ENCODE measurements at regions not wholly inside any gene's neighbourhood (a gene's known extent, or its start where the extent isn't known, plus 50 kb on each side); places are given as distances from the start of the nearest gene placed in this dataset.

GRCh38 chr16:7861891-7862582 lies 529.4 kb downstream of the RBFOX1 start:
- H3K4me1 Mint-ChIP-seq (ENCODE audit: low read depth, unreplicated experiment) = no peaks in the 10 kb centered on the region
- no peak overlapping the region for H3K4me3 Mint-ChIP-seq (ENCODE audit: unreplicated experiment)
- no peak for DNase-seq
- H3K4me3 ChIP-seq (ENCODE audit: low read depth, low read length) = no peak overlapping the region
- TF ChIP-seq CTCF (IDR thresholded peaks at IDR 0.05; ENCODE audit: insufficient read depth in 1 of 2, low read depth in 1 of 2, low read length in 1 of 2, severe bottlenecking in 1 of 2, unreplicated experiment in 1 of 2) = no peak
- no peaks in the 10 kb centered on the region for H3K36me3 Mint-ChIP-seq (ENCODE audit: insufficient read depth, unreplicated experiment)
- no peaks in the 10 kb centered on the region for H3K9me3 Mint-ChIP-seq (ENCODE audit: unreplicated experiment)
- no peaks in the 10 kb centered on the region for H3K4me1 ChIP-seq
- H3K27me3 ChIP-seq (replicated peaks; ENCODE audit: control insufficient read depth, insufficient read depth, low read length) = no peaks in the 10 kb centered on the region
- no peaks in the 10 kb centered on the region for H3K27me3 Mint-ChIP-seq (ENCODE audit: insufficient read depth, unreplicated experiment)
- no peaks in the 10 kb centered on the region for H3K9me3 ChIP-seq
- H3K27ac Mint-ChIP-seq (ENCODE audit: unreplicated experiment) = no peak overlapping the region
- intact Hi-C loops (cut with micrococcal nuclease; ENCODE audit: unreplicated experiment) = no loop called here
- ChIA-PET CTCF (no interaction called here), POLR2A (no interaction called here)
- no peaks in the 10 kb centered on the region for H3K36me3 ChIP-seq (ENCODE audit: control insufficient read depth, insufficient read depth, low read length)
- no TSS peak for BruUV-seq (replicated peaks)

GRCh38 chr16:7853197-7853596 lies 520.6 kb downstream of the RBFOX1 start:
- Mint-ChIP-seq H3K27ac (ENCODE audit: unreplicated experiment) (no peak overlapping the region), H3K36me3 (ENCODE audit: insufficient read depth, unreplicated experiment) (no peaks in the 10 kb centered on the region), H3K4me3 (ENCODE audit: unreplicated experiment) (no peak overlapping the region), H3K27me3 (ENCODE audit: insufficient read depth, unreplicated experiment) (peaks cover 11% of the 10 kb centered on the region), H3K4me1 (ENCODE audit: low read depth, unreplicated experiment) (no peaks in the 10 kb centered on the region), H3K9me3 (ENCODE audit: unreplicated experiment) (no peaks in the 10 kb centered on the region)
- intact Hi-C loops (cut with micrococcal nuclease; ENCODE audit: unreplicated experiment) = no loop called here
- no peak for TF ChIP-seq CTCF (IDR thresholded peaks at IDR 0.05; ENCODE audit: insufficient read depth in 1 of 2, low read depth in 1 of 2, low read length in 1 of 2, severe bottlenecking in 1 of 2, unreplicated experiment in 1 of 2)
- DNase-seq = no peak
- ChIA-PET CTCF (no interaction called here), POLR2A (no interaction called here)
- Histone ChIP-seq H3K9me3 (no peaks in the 10 kb centered on the region), H3K27me3 (replicated peaks; ENCODE audit: control insufficient read depth, insufficient read depth, low read length) (no peaks in the 10 kb centered on the region), H3K4me3 (ENCODE audit: low read depth, low read length) (no peak overlapping the region), H3K4me1 (no peaks in the 10 kb centered on the region), H3K36me3 (ENCODE audit: control insufficient read depth, insufficient read depth, low read length) (no peaks in the 10 kb centered on the region)
- no TSS peak for BruUV-seq (replicated peaks)

- no TSS peak for BruUV-seq (replicated peaks)
- H3K36me3 ChIP-seq (ENCODE audit: control insufficient read depth, insufficient read depth, low read length) = no peaks in the 10 kb centered on the region
- peaks cover 12% of the 10 kb centered on the region for H3K27me3 Mint-ChIP-seq (ENCODE audit: insufficient read depth, unreplicated experiment)
- no peaks in the 10 kb centered on the region for H3K36me3 Mint-ChIP-seq (ENCODE audit: insufficient read depth, unreplicated experiment)
- H3K4me3 Mint-ChIP-seq (ENCODE audit: unreplicated experiment) = no peak overlapping the region
- intact Hi-C loops (cut with micrococcal nuclease; ENCODE audit: unreplicated experiment) = no loop called here
- ChIA-PET POLR2A (no interaction called here), CTCF (no interaction called here)
- H3K4me1 Mint-ChIP-seq (ENCODE audit: low read depth, unreplicated experiment) = no peaks in the 10 kb centered on the region
- H3K9me3 Mint-ChIP-seq (ENCODE audit: unreplicated experiment) = no peaks in the 10 kb centered on the region
- DNase-seq = no peak
- H3K27ac Mint-ChIP-seq (ENCODE audit: unreplicated experiment) = no peak overlapping the region
- no peaks in the 10 kb centered on the region for H3K4me1 ChIP-seq
- H3K4me3 ChIP-seq (ENCODE audit: low read depth, low read length) = no peak overlapping the region
- H3K27me3 ChIP-seq (replicated peaks; ENCODE audit: control insufficient read depth, insufficient read depth, low read length) = no peaks in the 10 kb centered on the region
- no peak for TF ChIP-seq CTCF (IDR thresholded peaks at IDR 0.05; ENCODE audit: insufficient read depth in 1 of 2, low read depth in 1 of 2, low read length in 1 of 2, severe bottlenecking in 1 of 2, unreplicated experiment in 1 of 2)
- no peaks in the 10 kb centered on the region for H3K9me3 ChIP-seq
Measured at GRCh38 chr16:7849841-7850240, 517.2 kb downstream of the RBFOX1 start.

All from Caco-2 (cell line).